ENCODE measurements at regions not wholly inside any gene's neighbourhood (a gene's known extent, or its start where the extent isn't known, plus 50 kb on each side); places are given as distances from the start of the nearest gene placed in this dataset.

- H3K4me3 ChIP-seq (ENCODE audit: low read length) = no peak overlapping the region
- TF ChIP-seq ZNF274 (IDR thresholded peaks at IDR 0.05; ENCODE audit: low read depth, low read length) = no peak
These were observed 1137.4 kb upstream of the CDH18 start for GRCh38 chr5:21125238-21125983.

GRCh38 chr5:21121213-21121612, 1133.2 kb upstream of the CDH18 start:
- no peak overlapping the region for H3K4me3 ChIP-seq (ENCODE audit: low read length)
- no peak for TF ChIP-seq ZNF274 (IDR thresholded peaks at IDR 0.05; ENCODE audit: low read depth, low read length)

- TF ChIP-seq ZNF274 (IDR thresholded peaks at IDR 0.05; ENCODE audit: low read depth, low read length) = no peak
These were observed 1109.7 kb upstream of the CDH18 start for GRCh38 chr5:21097661-21098060.

GRCh38 chr5:21094619-21095018, 1106.6 kb upstream of the CDH18 start:
- H3K4me3 ChIP-seq (ENCODE audit: low read length) = no peak overlapping the region
- TF ChIP-seq ZNF274 (IDR thresholded peaks at IDR 0.05; ENCODE audit: low read depth, low read length) = no peak

More at GRCh38 chr5:21097661-21098060, 1109.7 kb upstream of the CDH18 start:
- no peak overlapping the region for H3K4me3 ChIP-seq (ENCODE audit: low read length)

GRCh38 chr5:21087766-21088165, 1099.8 kb upstream of the CDH18 start:
- no peak overlapping the region for H3K4me3 ChIP-seq (ENCODE audit: low read length)
- TF ChIP-seq ZNF274 (IDR thresholded peaks at IDR 0.05; ENCODE audit: low read depth, low read length) = no peak

- H3K4me3 ChIP-seq (ENCODE audit: low read length) = no peak overlapping the region
- no peak for TF ChIP-seq ZNF274 (IDR thresholded peaks at IDR 0.05; ENCODE audit: low read depth, low read length)
These were observed 1097.8 kb upstream of the CDH18 start for GRCh38 chr5:21085791-21086190.

- TF ChIP-seq ZNF274 (IDR thresholded peaks at IDR 0.05; ENCODE audit: low read depth, low read length) = no peak
- no peak overlapping the region for H3K4me3 ChIP-seq (ENCODE audit: low read length)
These were observed 1084.0 kb upstream of the CDH18 start for GRCh38 chr5:21071986-21072385.

- H3K4me3 ChIP-seq (ENCODE audit: low read length) = no peak overlapping the region
- TF ChIP-seq ZNF274 (IDR thresholded peaks at IDR 0.05; ENCODE audit: low read depth, low read length) = no peak
These were observed 1083.4 kb upstream of the CDH18 start for GRCh38 chr5:21071421-21071820.

GRCh38 chr5:21070858-21071257, 1082.9 kb upstream of the CDH18 start:
- TF ChIP-seq ZNF274 (IDR thresholded peaks at IDR 0.05; ENCODE audit: low read depth, low read length) = no peak
- H3K4me3 ChIP-seq (ENCODE audit: low read length) = no peak overlapping the region

- no peak overlapping the region for H3K4me3 ChIP-seq (ENCODE audit: low read length)
- TF ChIP-seq ZNF274 (IDR thresholded peaks at IDR 0.05; ENCODE audit: low read depth, low read length) = no peak
These were observed 1079.7 kb upstream of the CDH18 start for GRCh38 chr5:21067724-21068123.

- no peak overlapping the region for H3K4me3 ChIP-seq (ENCODE audit: low read length)
- TF ChIP-seq ZNF274 (IDR thresholded peaks at IDR 0.05; ENCODE audit: low read depth, low read length) = no peak
These were observed 1075.1 kb upstream of the CDH18 start for GRCh38 chr5:21063146-21063545.

GRCh38 chr5:21058289-21058688, 1070.3 kb upstream of the CDH18 start:
- TF ChIP-seq ZNF274 (IDR thresholded peaks at IDR 0.05; ENCODE audit: low read depth, low read length) = no peak
- no peak overlapping the region for H3K4me3 ChIP-seq (ENCODE audit: low read length)

GRCh38 chr5:21051945-21052344, 1063.9 kb upstream of the CDH18 start:
- H3K4me3 ChIP-seq (ENCODE audit: low read length) = no peak overlapping the region
- no peak for TF ChIP-seq ZNF274 (IDR thresholded peaks at IDR 0.05; ENCODE audit: low read depth, low read length)

- no peak overlapping the region for H3K4me3 ChIP-seq (ENCODE audit: low read length)
- no peak for TF ChIP-seq ZNF274 (IDR thresholded peaks at IDR 0.05; ENCODE audit: low read depth, low read length)
These were observed 1061.9 kb upstream of the CDH18 start for GRCh38 chr5:21049901-21050300.

- no peak overlapping the region for H3K4me3 ChIP-seq (ENCODE audit: low read length)
These were observed 1043.0 kb upstream of the CDH18 start for GRCh38 chr5:21030981-21031380.

GRCh38 chr5:21024966-21025365, 1037.0 kb upstream of the CDH18 start:
- TF ChIP-seq ZNF274 (IDR thresholded peaks at IDR 0.05; ENCODE audit: low read depth, low read length) = no peak
- H3K4me3 ChIP-seq (ENCODE audit: low read length) = no peak overlapping the region

More at GRCh38 chr5:21030981-21031380, 1043.0 kb upstream of the CDH18 start:
- TF ChIP-seq ZNF274 (IDR thresholded peaks at IDR 0.05; ENCODE audit: low read depth, low read length) = no peak
